GM03348 (cell line): ENCODE measurements at regions not wholly inside any gene's neighbourhood (a gene's known extent, or its start where the extent isn't known, plus 50 kb on each side); places are given as distances from the start of the nearest gene placed in this dataset.

Experiments
- DNase-seq: peaks from one replicate; pipeline ENCODE4 v3.0.0; 2012; ENCODE audit warnings: low spot score

DNA sequence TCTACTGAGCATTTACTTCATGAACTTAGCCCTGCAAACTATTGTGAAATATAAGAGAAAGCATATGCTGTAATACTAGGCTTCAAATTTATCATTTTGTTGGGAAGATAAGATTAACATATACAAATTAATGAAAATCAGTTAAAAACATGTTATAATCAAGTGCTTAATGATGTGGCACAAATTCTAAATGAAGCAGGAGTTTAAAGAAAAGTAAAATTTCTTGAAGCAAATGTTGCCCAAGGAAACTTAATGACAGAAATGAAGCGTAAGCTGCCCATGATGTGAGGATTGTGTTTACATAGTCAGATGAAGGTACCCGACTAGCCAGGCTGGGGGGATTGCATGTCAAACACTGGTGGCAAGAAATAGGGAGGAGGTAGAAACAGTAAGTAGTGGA is 103.1 kb upstream of the GAP43 start:
- DNase-seq = no peak

DNA sequence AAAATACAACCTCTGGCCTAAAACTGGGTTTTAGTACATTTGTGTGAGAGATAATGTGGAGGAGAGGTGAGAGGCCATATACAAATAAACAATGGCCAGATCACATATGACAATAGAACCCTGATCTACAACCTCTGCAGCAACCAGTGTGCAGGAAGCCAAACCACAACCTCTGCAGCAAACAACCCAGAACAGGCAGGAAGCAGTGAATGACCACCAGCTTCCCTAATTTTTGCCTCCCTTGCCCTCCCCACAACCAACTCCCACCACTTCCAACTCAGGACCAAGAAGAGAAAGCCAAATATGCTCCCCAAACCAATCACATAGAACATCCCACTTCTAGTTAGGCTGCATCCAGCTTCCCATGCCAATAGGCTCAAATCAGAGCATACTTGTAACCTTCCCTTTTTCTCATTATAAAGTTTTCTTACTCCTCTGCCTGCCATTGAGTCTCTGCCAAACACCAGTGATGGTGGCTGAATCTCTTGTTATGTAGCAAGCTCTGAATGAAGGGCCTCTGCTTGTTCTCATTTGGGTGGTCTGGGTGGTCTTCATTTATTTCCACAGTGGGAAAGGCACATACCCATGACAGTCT is 102.6 kb upstream of the GAP43 start:
- no peak for DNase-seq

DNA sequence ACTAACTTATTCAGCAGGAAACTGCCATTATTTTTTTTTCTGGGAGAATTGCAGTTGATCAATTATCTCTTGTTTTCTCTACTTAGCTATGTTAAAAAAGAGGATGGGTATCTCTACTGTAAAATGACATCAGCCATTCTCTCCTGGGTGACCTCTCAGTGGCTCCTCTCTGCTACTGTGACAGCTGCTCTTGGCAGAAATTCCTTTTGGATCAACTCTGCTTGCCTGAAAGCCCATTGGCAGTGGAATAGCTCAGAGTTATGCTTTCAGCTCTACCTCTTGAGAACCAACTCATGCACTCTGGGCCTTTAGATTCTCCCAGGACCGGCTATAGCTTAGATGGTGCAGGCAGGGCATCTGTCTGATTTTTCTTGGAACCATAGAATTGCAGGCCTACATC is 99.9 kb upstream of the GAP43 start:
- no peak for DNase-seq

DNA sequence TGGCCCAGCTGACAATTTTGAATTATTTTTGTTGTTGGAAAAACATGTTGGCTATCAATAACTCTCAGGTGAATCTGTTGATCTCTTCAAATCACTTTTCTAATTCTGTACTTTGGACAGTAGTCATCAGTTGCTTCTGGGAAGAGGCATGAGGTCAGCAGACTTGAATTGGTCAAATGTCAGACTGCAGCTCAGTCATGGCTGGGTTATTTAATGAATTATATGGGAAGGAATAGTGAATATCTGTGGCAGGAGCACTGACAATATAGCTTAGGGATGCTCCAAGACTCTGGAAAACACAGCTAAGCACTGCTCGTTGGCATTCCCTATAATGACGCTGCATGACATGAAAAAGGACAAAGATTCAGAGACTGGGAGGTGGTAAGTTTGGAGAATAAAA is 98.8 kb upstream of the GAP43 start:
- DNase-seq = no peak

- DNase-seq = no peak
Observed at GRCh38 chr3:115525731-115526130, 97.6 kb upstream of the GAP43 start.

GRCh38 chr3:115533218-115533617 is 90.1 kb upstream of the GAP43 start:
- no peak for DNase-seq

DNA sequence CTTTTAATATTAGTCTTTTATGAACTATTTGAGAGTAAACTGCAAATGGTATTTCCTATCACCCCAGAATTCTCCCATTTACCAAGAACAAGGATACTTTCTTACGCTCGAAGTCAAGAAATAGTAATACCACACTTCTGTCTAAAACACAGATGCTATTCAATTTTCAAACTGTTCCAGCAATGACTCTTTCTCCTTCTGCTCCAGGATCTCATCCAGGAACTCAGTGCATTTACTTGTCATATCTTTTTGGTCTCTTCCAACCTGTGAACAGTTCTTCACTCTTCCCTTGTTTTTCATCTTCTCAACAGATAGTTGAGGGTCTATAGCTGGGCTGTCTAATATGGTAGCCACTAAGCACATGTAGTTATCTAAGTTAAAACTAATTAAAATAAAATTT is 87.1 kb upstream of the GAP43 start:
- no peak for DNase-seq

GRCh38 chr3:115537669-115538068 is 85.6 kb upstream of the GAP43 start:
- no peak for DNase-seq

GRCh38 chr3:115547207-115547606 is 76.1 kb upstream of the GAP43 start:
- no peak for DNase-seq

- DNase-seq = no peak
Observed at GRCh38 chr3:115548611-115549010, 74.7 kb upstream of the GAP43 start.

DNA sequence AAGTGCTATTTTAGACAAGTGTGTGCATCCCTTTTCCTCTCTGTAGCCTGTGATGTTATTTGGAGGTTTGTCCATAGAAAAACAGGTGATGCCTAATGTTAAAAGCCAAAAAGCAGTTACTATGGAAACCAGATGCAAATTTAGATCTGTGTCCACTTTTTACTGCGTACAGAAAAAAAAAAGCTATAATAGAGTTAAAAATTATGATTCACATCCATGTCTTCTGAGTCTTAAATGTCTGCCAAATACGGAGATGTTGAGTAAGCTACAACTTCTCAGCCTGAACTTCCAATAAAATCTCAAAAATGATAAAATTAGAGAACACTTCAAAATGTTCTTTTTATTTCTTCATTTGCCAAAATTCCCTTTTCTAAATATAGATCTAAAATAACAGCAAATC is 74.2 kb upstream of the GAP43 start:
- peak; percentile 12 for DNase-seq

DNA sequence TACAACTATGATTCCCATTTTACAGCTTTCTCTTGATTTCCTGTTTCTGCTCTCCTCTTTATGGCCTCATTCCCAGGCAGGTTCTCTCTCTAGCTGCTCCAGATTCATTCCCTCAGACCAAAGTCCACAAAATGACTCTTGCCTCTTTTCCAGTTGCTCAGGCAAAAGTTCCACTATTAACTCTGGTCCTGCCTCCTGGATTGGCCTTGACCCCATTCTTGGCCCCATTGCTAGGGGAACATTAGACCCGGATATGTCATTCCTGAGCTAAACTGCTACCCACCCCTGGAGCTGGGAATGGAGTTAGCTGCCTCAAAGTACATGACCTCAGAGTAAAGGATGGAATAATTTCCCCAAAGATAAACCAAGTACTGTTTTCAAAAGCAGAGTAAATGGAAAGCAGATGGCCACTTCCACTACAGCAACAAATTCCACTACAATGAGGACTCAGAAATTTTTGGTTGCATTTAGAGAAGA is 73.0 kb upstream of the GAP43 start:
- peak; percentile 29 for DNase-seq

- no peak for DNase-seq
Observed at GRCh38 chr3:115551016-115551415, 72.3 kb upstream of the GAP43 start.

GRCh38 chr3:115552007-115552406 is 71.3 kb upstream of the GAP43 start:
- DNase-seq = no peak

DNA sequence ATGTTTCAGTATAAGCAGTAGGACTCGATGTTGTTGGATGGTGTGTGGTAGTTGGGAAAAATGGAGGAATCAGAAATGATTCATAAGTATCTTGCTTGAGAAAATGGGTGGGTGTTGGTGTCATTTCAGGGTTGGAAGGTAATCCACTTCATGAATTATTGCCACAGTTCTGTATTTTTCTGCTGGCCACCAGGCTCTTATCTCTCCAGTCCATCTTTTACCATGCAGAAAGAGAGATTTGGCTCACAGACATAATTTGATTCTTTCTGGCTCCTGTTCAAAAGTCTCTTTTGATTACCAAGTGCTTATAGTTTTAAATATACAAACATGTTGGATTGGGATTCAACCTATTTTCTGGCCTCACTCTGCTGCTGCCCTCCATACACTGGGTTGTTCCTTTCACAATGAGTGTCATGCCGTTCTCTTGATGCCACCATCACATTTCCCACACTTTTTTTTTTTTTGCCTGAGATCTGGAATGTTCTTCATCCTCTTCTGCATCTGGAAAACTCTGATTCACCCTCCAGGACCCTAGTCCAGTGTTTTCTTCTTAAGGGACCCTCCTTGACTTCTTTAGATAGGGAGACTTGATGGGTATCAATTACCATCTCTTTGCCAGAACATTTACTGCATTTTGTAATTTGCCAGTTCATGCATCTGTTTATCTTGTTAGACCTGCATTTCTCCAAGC is 69.4 kb upstream of the GAP43 start:
- DNase-seq = no peak

DNA sequence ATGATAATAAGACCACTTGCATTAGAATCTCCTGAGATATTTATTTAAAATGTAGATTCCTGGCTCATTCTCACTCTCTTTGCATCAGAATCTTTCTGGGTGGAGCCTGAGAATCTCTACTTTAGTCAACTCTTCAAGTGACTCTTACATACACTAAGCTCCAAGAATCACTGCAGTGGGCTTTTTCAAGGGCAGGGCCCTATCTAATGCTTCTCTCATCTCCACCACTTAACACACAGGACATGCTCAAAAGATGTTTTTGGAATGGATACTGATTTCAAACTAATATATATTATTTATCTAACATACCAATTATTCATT is 68.9 kb upstream of the GAP43 start:
- no peak for DNase-seq

- DNase-seq = no peak
Observed at GRCh38 chr3:115562636-115563267, 60.6 kb upstream of the GAP43 start.

DNA sequence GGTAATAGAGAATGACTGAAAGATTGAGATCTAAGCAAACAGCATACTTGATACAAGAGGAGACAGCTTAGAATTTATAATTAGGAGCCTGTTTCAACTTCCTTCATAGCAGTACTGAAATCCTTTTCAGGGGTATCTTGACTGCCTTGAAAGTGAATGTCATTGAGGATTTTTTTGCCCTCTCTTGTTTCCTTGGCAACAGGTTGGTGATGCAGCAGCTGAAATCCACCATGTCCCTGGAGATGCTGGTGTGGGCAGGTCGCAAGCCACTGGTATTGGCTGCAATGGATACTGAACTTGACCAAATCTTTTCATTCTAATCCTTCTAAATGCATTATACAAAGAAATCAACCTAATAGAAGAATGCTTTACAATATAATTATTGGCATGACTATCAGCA is 59.3 kb upstream of the GAP43 start:
- DNase-seq = no peak

DNA sequence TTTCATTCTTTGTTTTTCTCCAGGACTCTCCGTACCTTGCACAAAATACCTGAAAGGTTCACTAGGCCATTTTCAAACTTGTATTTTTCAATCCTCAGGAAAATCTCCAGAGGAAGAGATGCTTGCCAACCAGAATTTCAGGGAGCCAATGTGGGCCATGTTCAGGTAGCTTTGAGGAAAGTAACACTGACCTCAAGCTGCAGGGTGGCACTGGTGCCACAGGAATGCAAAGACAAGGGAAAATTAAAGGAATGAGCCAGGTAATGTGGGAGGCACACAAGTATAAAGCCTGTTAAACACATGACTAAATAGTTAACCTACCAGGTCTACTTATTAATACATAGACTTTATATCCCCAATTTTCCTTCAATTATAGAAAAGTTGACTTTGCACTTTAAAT is 51.9 kb upstream of the GAP43 start:
- no peak for DNase-seq
